B cell (primary cell): ENCODE measurements at regions not wholly inside any gene's neighbourhood (a gene's known extent, or its start where the extent isn't known, plus 50 kb on each side); places are given as distances from the start of the nearest gene placed in this dataset.

ENCODE experiments used
- EZH2 ChIP-seq: IDR thresholded peaks from 2 replicates; pipeline ENCODE4 v1.6.1; 2012; ENCODE audit warnings: borderline replicate concordance, low read depth, mild to moderate bottlenecking, moderate library complexity, low read length; ENCODE audit not compliant: insufficient read depth, poor library complexity, severe bottlenecking
- TF ChIP-seq, protein P1 (sequence below): fragments of 200-600 bp; IDR thresholded peaks from one replicate; pipeline ENCODE4 v1.8.0; 2022; ENCODE audit warnings: antibody characterized with exemption, mild to moderate bottlenecking

DNA sequence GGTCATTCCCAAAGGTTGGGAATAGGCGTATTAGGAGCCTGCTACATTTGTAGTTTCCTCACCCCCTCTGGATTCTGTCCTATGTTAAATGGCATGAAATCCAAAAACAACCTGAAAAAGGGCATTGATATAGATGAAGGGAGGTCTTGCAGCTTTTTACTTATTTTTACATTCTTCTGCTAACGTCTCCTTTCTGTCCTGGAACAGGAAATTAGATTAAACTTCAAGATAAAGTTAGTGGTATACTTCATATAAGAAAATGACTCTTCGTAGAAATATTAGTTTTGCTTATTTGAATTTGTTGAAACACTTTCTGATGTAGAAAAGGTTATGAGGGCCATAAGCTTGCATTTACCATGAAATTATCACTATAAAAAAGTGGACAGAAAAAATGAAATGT lies 694.5 kb downstream of the ADCYAP1 start:
- TF ChIP-seq, protein P1, sequence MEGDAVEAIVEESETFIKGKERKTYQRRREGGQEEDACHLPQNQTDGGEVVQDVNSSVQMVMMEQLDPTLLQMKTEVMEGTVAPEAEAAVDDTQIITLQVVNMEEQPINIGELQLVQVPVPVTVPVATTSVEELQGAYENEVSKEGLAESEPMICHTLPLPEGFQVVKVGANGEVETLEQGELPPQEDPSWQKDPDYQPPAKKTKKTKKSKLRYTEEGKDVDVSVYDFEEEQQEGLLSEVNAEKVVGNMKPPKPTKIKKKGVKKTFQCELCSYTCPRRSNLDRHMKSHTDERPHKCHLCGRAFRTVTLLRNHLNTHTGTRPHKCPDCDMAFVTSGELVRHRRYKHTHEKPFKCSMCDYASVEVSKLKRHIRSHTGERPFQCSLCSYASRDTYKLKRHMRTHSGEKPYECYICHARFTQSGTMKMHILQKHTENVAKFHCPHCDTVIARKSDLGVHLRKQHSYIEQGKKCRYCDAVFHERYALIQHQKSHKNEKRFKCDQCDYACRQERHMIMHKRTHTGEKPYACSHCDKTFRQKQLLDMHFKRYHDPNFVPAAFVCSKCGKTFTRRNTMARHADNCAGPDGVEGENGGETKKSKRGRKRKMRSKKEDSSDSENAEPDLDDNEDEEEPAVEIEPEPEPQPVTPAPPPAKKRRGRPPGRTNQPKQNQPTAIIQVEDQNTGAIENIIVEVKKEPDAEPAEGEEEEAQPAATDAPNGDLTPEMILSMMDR: no peak
- TF ChIP-seq EZH2: no peak
